ENCODE measurements at regions not wholly inside any gene's neighbourhood (a gene's known extent, or its start where the extent isn't known, plus 50 kb on each side); places are given as distances from the start of the nearest gene placed in this dataset.
"Not testable (repeated sequence)": the region's sequence is repeated elsewhere in the genome, so short reads cannot be mapped to it uniquely, and the experiment has no call there.

DNA sequence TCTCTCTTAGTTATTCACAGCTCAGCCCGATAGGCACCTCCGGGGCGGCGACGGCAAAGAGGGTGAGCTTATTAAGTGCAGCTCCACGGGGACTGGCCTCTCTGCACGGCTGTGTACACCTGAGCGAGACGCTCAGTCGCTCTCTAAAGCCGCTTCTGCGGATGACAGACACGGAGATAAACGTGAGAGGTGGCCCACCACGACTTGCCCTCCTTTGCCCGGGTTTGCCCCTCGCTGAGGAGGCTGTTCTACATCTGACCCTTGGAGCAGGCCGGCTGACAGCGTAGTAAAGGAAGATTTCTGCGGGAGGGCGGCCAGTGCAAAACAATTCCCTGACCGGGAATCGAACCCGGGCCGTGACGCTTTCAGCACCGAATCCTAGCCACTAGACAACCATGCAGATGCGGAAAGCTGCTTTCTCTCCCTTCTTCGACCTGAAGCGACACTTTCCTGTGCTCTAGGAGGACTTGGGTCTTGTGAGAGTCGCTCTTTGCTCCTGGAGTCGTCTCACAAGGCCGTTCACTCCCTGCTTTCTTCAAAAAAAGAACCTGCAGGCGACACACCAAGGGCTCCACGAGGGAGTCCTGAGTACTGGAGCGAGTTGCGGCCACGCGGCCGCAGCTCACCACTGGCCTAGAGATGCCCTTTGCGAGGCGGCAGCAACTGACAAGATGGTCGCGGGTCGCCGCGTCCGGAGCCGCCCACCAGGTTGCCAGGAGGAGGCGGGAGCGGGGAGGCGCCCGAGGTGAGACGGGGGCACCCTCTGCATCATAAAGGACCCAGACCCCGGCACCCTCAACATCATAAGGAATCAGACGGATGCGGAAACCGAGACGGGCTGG is 119.9 kb downstream of the PPIAL4A start:
- TF ChIP-seq POLR2A, EP300, POLR2AphosphoS5 (IDR thresholded peaks at IDR 0.05): not testable (repeated sequence)
- TF ChIP-seq, protein P1, sequence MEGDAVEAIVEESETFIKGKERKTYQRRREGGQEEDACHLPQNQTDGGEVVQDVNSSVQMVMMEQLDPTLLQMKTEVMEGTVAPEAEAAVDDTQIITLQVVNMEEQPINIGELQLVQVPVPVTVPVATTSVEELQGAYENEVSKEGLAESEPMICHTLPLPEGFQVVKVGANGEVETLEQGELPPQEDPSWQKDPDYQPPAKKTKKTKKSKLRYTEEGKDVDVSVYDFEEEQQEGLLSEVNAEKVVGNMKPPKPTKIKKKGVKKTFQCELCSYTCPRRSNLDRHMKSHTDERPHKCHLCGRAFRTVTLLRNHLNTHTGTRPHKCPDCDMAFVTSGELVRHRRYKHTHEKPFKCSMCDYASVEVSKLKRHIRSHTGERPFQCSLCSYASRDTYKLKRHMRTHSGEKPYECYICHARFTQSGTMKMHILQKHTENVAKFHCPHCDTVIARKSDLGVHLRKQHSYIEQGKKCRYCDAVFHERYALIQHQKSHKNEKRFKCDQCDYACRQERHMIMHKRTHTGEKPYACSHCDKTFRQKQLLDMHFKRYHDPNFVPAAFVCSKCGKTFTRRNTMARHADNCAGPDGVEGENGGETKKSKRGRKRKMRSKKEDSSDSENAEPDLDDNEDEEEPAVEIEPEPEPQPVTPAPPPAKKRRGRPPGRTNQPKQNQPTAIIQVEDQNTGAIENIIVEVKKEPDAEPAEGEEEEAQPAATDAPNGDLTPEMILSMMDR (IDR thresholded peaks at IDR 0.05), result not testable (repeated sequence)

Data from gastroesophageal sphincter (tissue), 3 donors.